ENCODE measurements at regions not wholly inside any gene's neighbourhood (a gene's known extent, or its start where the extent isn't known, plus 50 kb on each side); places are given as distances from the start of the nearest gene placed in this dataset.

GRCh38 chr3:135758961-135759360 is 206.6 kb upstream of the PPP2R3A start:
- ChIA-PET CTCF (ENCODE audit: low intra/inter-chr PET ratio) (no interaction called here), POLR2A (no interaction called here)
- Histone ChIP-seq H3K9me1 (ENCODE audit: control insufficient read depth, insufficient read depth, low read length) (no peaks in the 10 kb centered on the region), H3K27ac (ENCODE audit: extremely low read depth, low read depth, low read length) (no peak overlapping the region), H3K4me2 (ENCODE audit: insufficient read depth, low read length) (no peak overlapping the region), H3K36me3 (ENCODE audit: control insufficient read depth, insufficient read depth, low read length) (no peaks in the 10 kb centered on the region), H3K9me3 (replicated peaks; ENCODE audit: control insufficient read depth, insufficient read depth, low read depth, low read length) (no peaks in the 10 kb centered on the region), H3K27me3 (ENCODE audit: control insufficient read depth in 2 of 2, insufficient read depth in 2 of 2, low read length in 2 of 2) (no peaks in the 10 kb centered on the region), H3K4me3 (no peak overlapping the region), H3K9ac (ENCODE audit: insufficient read depth in 1 of 2, low read depth in 2 of 2, low read length in 2 of 2) (no peak overlapping the region), H4K20me1 (replicated peaks; ENCODE audit: control insufficient read depth, insufficient read depth, low read length) (no peaks in the 10 kb centered on the region), H3K79me2 (ENCODE audit: control insufficient read depth, insufficient read depth, low read length) (no peaks in the 10 kb centered on the region), H2AFZ (ENCODE audit: low read depth, low read length) (no peak overlapping the region), H3K4me1 (replicated peaks in 1 of 2; ENCODE audit: control insufficient read depth in 2 of 2, insufficient read depth in 2 of 2, low read length in 2 of 2) (no peaks in the 10 kb centered on the region)
- DNase-seq (ENCODE audit: extremely low read depth in 1 of 4, low spot score in 3 of 4) = no peak
- no peak for TF ChIP-seq ZNF707 (CRISPR knock-in tag; conservative IDR thresholded peaks at IDR 0.05)
- TF ChIP-seq CEBPB (tag; IDR thresholded peaks at IDR 0.05) = no peak
- no peak for TF ChIP-seq ARID3B (CRISPR knock-in tag; IDR thresholded peaks at IDR 0.05; ENCODE audit: borderline replicate concordance)
- TF ChIP-seq ZNF41 (CRISPR knock-in tag; conservative IDR thresholded peaks at IDR 0.05) = no peak
- in situ Hi-C loops (cut with MboI) = no loop called here
- no peak for ATAC-seq
- WGBS (ENCODE audit: insufficient coverage, low coverage, missing lambda C conversion rate) = 0% methylated on average over 1 of the region's 1 CpG
- intact Hi-C loops (cut with micrococcal nuclease) = no loop called here
- no TSS peak for BruUV-seq (replicated peaks)
- FAIRE-seq = no peak

GRCh38 chr3:135759651-135760050 is 205.9 kb upstream of the PPP2R3A start:
- intact Hi-C loops (cut with micrococcal nuclease) = no loop called here
- ChIA-PET POLR2A (no interaction called here), CTCF (ENCODE audit: low intra/inter-chr PET ratio) (no interaction called here)
- in situ Hi-C loops (cut with MboI) = no loop called here
- Histone ChIP-seq H3K9me3 (replicated peaks; ENCODE audit: control insufficient read depth, insufficient read depth, low read depth, low read length) (no peaks in the 10 kb centered on the region), H3K79me2 (ENCODE audit: control insufficient read depth, insufficient read depth, low read length) (no peaks in the 10 kb centered on the region), H3K9ac (ENCODE audit: insufficient read depth in 1 of 2, low read depth in 2 of 2, low read length in 2 of 2) (no peak overlapping the region), H3K4me2 (ENCODE audit: insufficient read depth, low read length) (no peak overlapping the region), H3K9me1 (ENCODE audit: control insufficient read depth, insufficient read depth, low read length) (no peaks in the 10 kb centered on the region), H3K4me1 (replicated peaks in 1 of 2; ENCODE audit: control insufficient read depth in 2 of 2, insufficient read depth in 2 of 2, low read length in 2 of 2) (no peaks in the 10 kb centered on the region), H3K27ac (ENCODE audit: extremely low read depth, low read depth, low read length) (no peak overlapping the region), H3K27me3 (ENCODE audit: control insufficient read depth in 2 of 2, insufficient read depth in 2 of 2, low read length in 2 of 2) (no peaks in the 10 kb centered on the region), H2AFZ (ENCODE audit: low read depth, low read length) (no peak overlapping the region), H4K20me1 (replicated peaks; ENCODE audit: control insufficient read depth, insufficient read depth, low read length) (no peaks in the 10 kb centered on the region), H3K36me3 (ENCODE audit: control insufficient read depth, insufficient read depth, low read length) (no peaks in the 10 kb centered on the region), H3K4me3 (no peak overlapping the region)
- BruUV-seq (replicated peaks) = no TSS peak
- ATAC-seq = no peak
- 4% methylated on average over 3 of the region's 3 CpGs for WGBS (ENCODE audit: insufficient coverage, low coverage, missing lambda C conversion rate)
- DNase-seq (ENCODE audit: extremely low read depth in 1 of 4, low spot score in 3 of 4) = no peak
- no peak for FAIRE-seq
- TF ChIP-seq ZKSCAN1 (IDR thresholded peaks at IDR 0.05; ENCODE audit: low read depth, low read length) (no peak), BRD4 (IDR thresholded peaks at IDR 0.05) (no peak), U2AF1 (optimal IDR thresholded peaks at IDR 0.05; ENCODE audit: low read depth, low read length) (no peak), CBFA2T3 (IDR thresholded peaks at IDR 0.05) (no peak), BHLHE40 (IDR thresholded peaks at IDR 0.05; ENCODE audit: low read length) (no peak), U2AF2 (optimal IDR thresholded peaks at IDR 0.05; ENCODE audit: low read depth, low read length) (no peak), ZNF609 (CRISPR knock-in tag; IDR thresholded peaks at IDR 0.05; ENCODE audit: borderline replicate concordance) (no peak)

Data from K562 (cell line).